ENCODE measurements at regions not wholly inside any gene's neighbourhood (a gene's known extent, or its start where the extent isn't known, plus 50 kb on each side); places are given as distances from the start of the nearest gene placed in this dataset.
"Not testable (repeated sequence)": the region's sequence is repeated elsewhere in the genome, so short reads cannot be mapped to it uniquely, and the experiment has no call there.

DNA sequence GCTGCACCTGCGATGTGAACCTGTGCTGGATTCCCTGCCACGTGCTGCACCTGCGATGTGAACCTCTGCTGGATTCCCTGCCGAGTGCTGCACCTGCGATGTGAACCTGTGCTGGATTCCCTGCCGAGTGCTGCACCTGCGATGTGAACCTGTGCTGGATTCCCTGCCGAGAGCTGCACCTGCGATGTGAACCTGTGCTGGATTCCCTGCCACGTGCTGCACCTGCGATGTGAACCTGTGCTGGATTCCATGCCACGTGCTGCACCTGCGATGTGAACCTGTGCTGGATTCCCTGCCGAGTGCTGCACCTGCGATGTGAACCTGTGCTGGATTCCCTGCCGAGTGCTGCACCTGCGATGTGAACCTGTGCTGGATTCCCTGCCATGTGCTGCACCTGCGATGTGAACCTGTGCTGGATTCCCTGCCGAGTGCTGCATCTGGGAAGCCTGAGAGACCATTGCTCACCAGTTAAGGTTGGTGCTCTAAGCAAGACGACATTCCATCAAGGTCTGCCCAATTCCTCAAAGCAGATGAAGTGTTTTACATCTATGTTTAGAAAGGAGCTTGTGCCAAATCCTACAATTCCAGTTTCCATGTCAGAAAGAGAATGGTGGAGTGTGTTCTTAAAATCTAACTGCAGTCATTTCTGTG lies 176.5 kb upstream of the B3GAT1 start:
- DNase-seq (ENCODE audit: low spot score), result not testable (repeated sequence)

DNA sequence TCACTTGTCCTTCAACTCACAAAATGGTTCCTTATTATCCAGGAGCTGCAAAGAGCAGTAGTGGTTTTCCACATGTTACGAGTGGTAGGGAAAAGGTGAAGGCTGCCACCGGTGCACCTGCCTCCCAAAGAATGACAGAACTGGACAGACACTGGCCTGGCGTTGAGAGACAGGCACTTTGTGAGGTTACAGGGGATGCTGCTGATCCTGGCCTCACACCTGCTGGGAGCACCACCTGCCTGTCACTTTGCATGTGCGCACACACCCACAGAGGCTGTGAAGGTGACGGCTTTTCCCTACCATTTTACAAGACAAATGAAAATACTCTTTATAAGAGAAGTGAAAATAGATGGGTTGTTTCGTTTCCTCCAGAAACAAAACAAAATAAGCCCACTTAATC lies 175.3 kb upstream of the B3GAT1 start:
- DNase-seq (ENCODE audit: low spot score), result no peak

DNA sequence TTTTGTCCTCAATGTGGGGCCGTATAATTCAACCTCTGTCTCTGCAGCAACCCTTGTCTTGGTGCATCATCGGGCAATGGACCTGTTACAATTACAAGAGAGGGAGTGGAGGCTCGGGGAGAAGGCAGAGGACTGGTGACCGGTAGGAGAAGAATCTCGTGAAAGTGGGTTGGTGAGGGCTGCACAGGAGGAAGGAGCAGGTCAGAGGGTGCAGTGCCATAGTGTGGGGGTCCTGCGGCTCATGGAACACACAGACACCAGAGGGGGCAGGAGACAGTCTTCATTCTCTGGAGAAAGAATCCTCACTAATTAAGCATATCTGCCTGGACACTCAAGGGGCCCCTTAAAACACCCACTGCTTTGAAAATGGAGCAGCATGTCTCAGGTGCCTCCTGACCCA lies 174.7 kb upstream of the B3GAT1 start:
- no peak for DNase-seq (ENCODE audit: low spot score)

DNA sequence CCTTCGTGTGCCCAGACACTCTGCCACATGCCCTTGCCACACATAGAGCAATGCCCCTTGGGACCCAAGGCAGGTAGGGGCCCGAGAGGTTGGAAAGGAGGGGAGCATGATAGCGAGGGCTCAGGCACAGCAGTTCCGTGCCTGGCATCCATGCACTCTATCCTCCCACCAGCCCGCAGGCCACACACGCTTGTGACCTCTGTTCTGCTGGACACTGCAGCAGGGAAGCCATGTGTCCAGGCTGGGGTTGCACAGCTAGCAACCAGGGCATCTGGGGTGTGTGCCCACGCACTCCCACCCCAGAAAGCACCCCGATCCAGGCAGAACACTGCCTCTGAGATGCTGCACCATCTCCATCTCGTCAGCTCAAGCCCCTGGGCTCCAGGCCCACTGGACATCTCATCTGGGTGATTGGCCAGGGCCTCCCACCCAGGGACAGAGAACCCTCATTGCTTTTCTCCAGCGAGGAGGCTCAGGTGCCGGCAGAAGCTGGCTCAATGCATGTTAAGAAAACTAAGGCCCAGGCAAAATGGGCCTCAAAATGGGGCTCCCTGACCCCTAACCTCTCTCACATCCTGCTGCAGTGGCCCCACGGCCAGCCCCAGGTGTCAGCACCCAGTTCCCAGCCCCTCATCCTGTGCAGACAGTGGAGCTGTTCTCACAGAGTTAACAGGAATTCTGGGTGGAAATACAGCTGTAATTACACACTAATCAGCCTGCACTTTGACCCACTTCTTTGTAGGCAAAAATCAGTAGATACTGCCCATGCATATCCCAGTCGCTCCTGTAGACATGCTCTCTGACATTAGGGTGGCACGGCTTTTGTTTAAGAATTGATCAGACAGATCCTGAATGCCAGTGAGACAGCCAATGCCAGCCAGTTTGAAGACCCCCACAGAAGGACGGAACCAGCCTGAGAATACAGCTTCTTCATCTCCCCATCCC lies 173.9 kb upstream of the B3GAT1 start:
- DNase-seq (ENCODE audit: low spot score), result no peak

DNA sequence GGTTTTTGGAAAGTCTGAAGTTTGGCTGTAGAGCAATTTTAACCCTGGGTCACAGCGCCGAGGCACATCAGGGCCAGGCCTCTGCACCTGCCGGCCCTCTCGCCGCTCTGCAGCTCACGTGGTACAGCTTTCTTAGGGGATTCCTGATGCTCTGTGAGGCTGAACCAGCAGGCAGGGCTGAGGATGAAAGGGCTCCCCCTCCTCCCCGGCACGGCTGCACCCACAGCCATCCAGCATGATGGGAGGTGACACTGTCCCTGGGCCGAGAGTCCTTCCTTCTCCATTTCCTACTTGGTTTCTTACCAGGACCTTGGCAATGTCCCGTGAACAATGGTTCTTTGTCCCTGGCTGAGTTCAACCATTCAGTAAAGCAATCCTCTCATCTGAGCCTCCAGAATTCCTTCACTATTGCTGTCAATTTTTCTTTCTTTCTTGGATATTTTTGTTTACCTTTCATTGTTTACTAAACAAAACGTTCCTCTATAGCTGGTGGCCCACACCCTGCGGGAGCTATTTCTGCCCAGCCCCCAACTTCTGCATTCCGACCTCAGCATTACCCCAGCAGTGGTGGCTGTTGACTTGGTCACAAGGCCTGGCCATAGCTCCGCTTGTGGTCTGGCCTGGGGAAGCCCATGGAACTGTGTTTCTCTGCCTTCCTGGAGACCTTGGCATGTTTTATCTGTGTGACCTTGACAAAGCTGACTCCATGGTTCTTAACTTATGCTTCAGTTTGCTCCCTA lies 172.8 kb upstream of the B3GAT1 start:
- DNase-seq (ENCODE audit: low spot score), result no peak

DNA sequence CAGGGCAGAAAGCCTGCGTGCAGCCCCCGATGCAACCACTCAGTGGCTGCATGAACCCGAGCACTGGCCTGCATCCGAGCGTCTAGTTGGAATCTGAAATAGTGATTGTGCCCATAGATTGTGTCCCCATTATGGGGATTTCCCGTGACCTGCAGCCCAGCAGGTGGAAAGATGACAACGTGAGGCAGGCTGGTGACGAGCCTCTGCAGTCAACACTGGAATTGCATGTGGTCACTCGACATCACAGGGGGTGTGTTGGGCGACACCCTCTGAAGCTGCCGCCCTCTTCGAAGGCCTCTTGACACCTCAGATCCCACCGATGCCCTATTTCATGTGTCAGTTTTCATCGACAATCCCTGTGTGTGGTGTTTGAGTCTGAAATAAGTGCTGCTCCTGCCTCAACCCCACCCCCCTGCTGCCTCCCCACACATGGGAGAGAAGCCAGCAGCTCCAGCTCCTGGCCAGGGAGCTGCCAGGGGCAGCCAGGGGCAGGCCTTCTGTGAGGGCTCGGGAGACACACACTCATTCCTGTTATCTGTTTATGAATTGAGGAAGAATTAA lies 172.0 kb upstream of the B3GAT1 start:
- no peak for DNase-seq (ENCODE audit: low spot score)

DNA sequence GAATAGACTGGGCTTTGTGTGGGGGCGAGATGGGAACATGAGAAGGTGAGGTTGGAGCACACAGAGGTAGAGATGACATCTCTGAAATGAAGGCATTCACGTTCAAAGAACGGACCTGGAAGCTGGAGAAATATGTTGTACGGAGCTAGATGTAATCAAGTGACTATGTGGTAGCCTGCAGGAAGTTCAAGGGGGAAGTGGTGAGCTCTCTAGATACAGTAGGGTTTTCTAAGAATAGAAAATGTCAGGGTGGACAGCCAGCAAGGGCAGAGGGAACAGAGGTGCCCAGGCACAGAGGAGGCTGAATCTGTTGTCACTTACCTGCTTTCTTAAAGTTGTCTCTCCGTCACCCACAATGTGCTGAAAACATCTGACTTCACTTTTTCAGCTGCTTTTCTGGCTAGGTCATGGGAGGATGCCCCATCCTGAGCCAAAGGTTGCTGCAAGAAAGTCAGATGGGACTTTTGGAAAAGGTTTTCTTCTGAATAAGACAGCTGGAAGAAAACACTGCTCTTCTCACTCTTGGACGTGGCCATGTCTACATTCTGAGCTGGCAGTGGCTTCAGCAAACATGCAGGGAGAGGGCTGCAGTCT lies 171.5 kb upstream of the B3GAT1 start:
- no peak for DNase-seq (ENCODE audit: low spot score)

DNA sequence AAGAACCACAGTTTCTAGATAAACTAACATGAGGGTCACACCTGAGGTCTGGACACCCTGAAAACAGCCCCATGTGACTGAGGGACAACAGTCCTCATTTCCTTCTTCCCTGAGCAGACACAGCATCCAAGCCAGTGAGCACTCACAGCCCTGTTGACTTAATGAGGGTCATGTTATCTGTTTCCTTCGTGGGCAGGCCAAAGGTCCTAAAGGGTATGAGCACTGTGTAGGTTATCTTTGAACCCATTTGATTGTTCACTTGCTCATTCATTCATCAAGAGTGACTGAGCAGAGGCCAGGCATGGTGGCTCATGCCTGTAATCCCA lies 170.7 kb upstream of the B3GAT1 start:
- DNase-seq (ENCODE audit: low spot score), result no peak

DNA sequence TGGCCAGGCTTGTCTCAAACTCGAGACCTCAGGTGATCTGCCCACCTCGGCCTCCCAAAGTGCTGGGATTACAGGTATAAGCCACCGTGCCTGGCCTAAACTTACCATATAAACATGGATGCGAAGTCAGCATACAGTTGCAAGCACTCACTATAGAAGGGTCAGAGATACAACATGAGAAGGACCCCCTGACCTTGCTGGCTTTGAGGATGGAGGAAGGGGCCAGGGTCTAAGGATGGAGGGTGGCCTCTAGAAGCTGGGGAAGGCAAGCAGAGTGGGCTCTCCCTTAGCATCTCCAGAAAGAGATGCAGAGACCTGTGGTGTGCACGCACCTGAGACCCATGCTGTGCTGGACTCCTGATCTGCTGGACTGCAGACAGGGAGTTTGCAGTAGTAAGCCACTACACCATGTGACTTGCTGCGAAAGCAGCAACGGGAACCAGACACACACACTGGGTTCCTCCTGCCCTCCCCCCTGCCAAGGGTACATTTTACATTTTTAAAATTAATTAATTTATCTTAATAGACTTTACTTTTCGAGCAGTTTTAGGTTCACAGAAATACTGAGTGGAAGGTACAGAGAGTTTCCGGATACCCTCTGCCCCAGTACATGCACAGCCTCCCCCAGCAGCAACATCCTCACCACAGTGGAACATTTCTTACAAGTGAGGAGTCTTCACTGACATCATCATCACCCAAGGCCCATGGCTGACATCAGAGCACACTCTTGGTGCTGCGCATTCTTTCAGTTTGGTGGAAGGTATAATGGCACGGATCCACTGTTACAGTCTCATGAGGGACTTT lies 170.1 kb upstream of the B3GAT1 start:
- no peak for DNase-seq (ENCODE audit: low spot score)

DNA sequence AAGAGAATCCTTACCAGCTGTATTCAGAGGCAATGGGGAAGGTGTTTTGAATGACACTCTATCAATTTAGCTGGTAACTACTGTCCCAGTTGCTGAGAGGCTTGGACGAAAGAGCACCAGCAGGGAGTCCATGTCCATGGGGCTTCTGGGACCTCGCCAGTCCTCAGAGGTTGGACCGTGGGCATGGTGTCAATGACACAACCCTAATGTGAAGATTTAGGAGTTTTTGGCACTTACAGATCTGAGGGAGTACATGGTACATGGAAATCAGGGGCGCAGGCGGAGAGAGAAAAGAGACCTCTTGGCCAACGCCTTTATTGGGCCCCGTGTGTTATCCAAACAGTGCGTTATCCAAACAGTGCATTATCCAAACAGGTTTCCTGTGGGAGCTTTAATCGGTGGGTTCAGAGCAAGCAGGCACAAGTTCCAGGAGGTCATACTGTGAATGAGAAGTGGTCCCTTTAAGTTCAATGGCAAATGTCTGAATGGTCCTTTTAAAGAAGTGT lies 169.1 kb upstream of the B3GAT1 start:
- no peak for DNase-seq (ENCODE audit: low spot score)

DNA sequence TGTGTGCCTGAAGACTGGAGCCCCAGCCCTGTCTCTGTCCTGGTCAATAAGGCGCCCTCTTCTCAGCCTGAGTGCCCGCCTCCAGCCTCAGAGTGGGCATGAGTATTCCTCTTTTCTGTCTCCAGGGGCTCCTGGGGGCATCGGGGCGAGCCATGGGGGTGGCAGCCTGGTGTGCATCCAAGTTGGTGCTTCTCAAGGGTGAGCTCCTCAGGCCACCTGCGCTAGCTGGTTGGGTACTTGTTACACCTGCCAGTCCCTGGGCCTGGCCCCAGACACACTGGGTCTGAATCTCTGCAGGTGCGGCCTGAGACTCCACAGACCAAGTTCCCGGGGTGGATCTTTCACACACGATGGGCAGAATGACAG lies 168.6 kb upstream of the B3GAT1 start:
- DNase-seq (ENCODE audit: low spot score), result no peak

DNA sequence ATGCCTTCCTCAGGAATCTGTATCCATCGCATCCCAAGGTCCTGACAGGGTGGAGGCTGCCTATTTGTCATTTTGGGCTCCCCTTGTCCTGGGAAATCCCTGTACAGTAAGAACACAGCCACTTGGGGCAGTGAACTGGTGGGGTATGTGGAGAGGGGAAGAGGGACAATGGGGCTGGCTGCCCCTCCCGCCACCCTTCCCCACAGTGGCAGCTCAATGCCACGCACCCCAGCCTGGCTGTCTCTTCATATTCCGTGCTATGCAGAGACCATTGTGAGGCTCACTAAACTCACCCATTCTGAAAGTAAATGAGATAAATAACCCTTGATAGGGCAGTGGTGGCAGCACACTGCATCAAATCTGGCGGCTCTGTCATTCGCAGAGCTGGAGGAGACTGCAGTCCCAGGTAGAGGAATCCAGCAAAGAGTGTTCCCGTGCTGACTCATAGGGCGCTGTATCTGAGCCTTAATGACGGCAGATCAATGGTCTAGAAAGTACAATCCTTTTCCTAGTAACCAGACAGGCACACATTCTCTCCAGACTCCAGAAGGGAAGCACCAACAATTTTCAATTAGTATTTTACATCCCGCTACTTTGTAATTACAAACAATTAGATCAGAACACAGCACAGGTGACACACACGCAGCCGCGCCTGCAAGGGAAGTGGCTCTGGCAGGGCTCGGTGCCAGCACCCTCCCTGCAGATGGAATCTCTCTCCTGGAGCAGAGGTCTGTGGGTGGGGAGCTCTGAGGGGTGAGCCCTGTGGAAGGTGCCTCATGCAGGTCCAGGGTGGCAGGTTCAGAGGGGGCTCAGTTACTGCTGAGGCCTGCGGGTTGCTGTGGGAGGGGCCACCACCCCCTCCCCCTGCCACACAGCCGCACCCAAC lies 167.9 kb upstream of the B3GAT1 start:
- no peak for DNase-seq (ENCODE audit: low spot score)

DNA sequence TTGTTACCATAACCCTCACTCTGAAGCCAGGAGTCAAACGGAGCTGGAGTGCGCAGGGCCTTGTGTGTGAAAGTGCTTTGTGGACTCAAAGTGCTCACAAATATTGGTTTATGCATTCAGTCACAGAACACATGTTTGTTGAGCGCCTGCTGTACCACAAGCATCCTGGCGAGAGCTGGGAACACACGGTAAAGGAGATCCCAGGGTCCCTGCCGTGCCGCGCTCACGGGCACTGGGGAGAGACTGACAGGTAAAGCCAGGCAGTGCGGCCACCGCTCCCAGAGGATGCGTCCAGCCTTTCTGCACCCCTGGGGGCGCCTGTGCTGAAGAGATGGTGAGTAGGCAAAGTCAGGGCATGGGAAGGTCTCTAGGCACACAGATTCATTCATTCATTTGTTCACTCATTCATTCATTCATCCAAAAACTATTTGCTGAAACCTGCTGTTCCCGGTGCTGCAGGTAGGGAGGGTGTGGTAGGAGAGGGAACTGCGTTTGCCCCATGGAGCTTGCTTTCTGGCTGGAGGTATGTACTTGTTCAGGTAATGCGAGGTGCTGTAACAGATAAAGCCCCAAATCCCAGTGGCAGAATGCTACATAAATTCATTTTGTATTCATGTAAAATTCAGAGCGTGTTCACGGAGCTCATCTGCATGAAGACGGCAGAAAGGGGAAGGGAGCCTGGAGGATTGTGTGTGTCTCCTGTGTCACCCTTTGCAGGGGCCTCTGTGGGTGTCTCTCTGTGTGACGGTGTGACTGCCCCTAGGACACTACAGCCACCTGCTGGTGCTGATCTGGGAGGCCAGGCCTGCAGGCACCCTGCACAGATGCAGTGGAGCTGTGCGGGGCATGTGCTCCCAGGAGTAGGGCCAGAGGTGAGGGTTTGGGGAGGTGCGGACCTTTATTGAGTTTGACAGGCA lies 167.0 kb upstream of the B3GAT1 start:
- no peak for DNase-seq (ENCODE audit: low spot score)

DNA sequence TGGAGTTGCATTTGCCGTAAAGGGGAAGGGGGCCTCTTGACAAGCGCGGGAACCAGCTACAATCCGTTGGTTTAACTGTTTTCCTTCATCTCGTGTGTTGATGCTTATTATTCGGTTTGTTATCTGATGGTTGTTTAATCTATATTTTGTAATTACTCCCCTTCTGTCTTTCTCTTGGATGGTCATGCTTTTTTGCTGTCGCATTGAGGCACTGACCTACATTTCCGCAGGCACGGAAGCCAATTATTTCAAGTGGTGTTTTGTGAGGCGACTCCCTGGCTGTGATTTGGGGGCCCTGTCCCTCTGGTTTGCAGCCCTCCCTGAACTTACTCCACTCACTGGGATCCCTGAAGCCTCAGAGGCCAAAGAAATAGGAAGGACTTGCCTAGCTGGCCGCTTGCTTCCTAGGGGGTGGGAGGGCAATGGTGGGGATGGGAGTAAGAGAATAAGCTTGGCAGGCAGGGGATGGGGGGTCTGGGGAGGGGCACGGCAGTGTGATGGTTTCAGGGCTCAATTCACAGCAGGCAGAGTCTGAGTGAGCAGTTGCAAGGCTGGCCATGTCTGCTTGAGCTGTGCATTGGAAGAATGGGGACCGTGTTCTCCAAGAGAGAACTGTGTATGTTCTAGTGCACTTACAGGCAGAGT lies 165.8 kb upstream of the B3GAT1 start:
- DNase-seq (ENCODE audit: low spot score), result no peak

DNA sequence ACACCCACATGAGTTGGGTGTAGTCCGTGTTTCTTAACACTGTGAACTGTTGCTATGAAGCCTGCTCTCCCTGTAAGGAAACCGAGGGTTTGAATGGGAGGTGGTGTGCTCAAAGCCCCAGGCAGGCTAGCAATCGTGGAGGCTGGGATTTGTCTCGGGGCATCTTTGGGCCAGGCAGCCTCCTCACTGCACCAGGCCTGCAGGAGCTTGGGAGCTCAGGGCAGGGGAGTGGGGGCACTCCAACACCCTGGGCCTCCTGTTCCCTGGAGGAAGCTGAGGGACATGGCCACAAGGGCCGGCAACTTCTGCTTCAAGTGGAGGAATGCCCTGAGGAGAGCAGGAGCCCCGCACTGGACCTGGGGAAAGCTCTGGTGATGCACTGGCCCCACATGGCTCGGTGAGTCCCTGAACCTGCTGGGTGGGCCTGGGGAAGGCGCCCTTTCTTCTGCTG lies 164.7 kb upstream of the B3GAT1 start:
- DNase-seq (ENCODE audit: low spot score), result no peak

DNA sequence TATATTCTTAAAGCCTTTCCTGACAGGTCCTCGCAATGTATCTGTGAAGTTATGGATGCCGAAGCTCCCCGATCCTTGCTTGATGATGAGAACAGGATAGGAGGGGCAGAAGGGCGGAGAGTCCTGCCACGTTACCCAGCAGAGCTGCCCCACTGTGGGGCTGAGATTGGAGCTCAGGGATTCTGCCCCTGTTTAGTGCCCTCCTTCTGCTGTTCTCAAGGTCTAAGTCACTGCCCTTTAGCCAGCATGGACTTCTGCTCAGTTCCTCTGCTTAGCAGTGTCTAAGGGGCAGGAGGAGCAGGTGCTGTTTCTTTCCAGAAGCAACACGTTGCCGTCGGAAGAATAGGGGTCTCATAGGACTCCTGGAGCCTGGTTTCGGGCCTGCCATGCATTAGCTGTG lies 164.2 kb upstream of the B3GAT1 start:
- DNase-seq (ENCODE audit: low spot score), result no peak

DNA sequence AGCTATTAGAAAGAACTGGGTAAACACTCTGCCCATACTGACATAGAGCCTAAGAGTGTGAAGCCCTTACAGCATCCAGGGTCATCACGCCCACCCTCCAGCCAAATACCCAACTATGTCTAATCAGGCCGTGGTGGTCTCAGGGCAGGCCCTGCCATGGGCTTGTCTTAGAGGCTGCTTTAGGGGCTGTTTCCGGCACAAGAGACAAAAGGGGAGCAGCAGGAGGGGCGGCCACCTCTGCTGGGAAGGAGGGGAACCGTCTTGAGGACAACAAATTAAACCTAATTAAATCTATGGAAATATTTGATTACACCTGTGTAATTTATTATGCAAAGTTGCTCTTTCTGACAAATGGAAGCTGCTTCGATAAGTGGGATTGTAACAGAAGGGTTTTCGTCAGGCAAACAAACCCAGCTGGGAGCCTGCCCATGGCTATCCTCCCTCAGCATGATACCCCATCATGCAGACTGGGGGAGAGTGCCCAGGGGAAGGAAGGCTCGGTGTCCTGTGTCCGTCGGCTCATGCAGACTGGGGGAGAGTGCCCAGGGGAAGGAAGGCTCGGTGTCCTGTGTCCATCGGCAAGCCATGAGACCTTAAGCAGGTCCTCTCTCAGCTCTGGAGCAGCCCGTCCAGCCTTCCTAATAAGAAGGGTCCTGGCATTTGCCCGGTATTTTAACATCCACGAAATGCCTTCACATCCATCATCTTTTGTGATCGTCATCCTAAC lies 163.6 kb upstream of the B3GAT1 start:
- DNase-seq (ENCODE audit: low spot score), result no peak

DNA sequence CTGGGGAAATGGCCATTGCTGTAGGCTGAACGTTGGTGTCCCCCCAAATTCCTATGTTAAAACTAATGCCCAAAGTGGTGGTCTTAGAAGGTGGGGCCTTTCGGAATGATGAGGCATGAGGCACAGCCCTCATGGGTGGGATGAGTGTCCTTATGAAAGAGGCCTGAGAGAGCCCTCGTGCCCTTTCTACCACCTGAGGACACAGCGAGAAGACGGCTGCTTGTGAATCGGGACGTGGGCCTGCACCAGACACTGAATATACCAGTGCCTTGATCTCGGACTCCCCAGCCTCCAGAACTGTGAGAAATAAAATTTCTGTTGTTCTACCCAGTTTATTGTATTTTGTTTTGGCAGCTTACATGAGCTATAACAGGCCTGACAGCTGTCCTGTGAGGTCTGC lies 162.9 kb upstream of the B3GAT1 start:
- no peak for DNase-seq (ENCODE audit: low spot score)
